T-helper 2 cell treated with Interferon-gamma antibody and Interleukin-4, amounts not matched to agents 5 μg/mL and 100 μg/mL, for 36 hours (primary cell): ENCODE measurements at regions not wholly inside any gene's neighbourhood (a gene's known extent, or its start where the extent isn't known, plus 50 kb on each side); places are given as distances from the start of the nearest gene placed in this dataset.
"Not testable (repeated sequence)": the region's sequence is repeated elsewhere in the genome, so short reads cannot be mapped to it uniquely, and the experiment has no call there.

Experiments
- DNase-seq: peaks from one replicate; pipeline ENCODE4 v3.0.0; 2021; ENCODE audit warnings: low spot score
- H3K27ac Mint-ChIP-seq: one replicate; pipeline ENCODE4 v1.8.0; 2021; ENCODE audit warnings: mild to moderate bottlenecking, mixed read lengths
- H3K27me3 Mint-ChIP-seq: one replicate; pipeline ENCODE4 v1.8.0; 2021; ENCODE audit warnings: low read depth, mixed read lengths
- H3K36me3 Mint-ChIP-seq: one replicate; pipeline ENCODE4 v1.8.0; 2021; ENCODE audit warnings: low read depth, mixed read lengths
- H3K4me1 Mint-ChIP-seq: one replicate; pipeline ENCODE4 v1.8.0; 2021; ENCODE audit warnings: low read depth, mixed read lengths
- H3K4me3 Mint-ChIP-seq: one replicate; pipeline ENCODE4 v1.8.0; 2022; ENCODE audit warnings: mild to moderate bottlenecking, moderate library complexity, mixed read lengths
- H3K9me3 Mint-ChIP-seq: one replicate; pipeline ENCODE4 v1.8.0; 2021; ENCODE audit warnings: mixed read lengths

GRCh38 chr2:118430510-118431164 is 342.4 kb downstream of the INSIG2 start:
- no peaks in the 10 kb centered on the region for H3K4me1 Mint-ChIP-seq
- no peak overlapping the region for H3K27ac Mint-ChIP-seq
- no peaks in the 10 kb centered on the region for H3K36me3 Mint-ChIP-seq
- no peaks in the 10 kb centered on the region for H3K9me3 Mint-ChIP-seq
- no peak overlapping the region for H3K4me3 Mint-ChIP-seq
- no peak for DNase-seq
- no peaks in the 10 kb centered on the region for H3K27me3 Mint-ChIP-seq

- H3K36me3 Mint-ChIP-seq = no peaks in the 10 kb centered on the region
- no peaks in the 10 kb centered on the region for H3K9me3 Mint-ChIP-seq
- H3K27ac Mint-ChIP-seq = no peak overlapping the region
- H3K4me1 Mint-ChIP-seq = no peaks in the 10 kb centered on the region
- no peaks in the 10 kb centered on the region for H3K27me3 Mint-ChIP-seq
- no peak for DNase-seq
- H3K4me3 Mint-ChIP-seq = no peak overlapping the region
Observed at GRCh38 chr2:118425191-118425590, 336.9 kb downstream of the INSIG2 start.

GRCh38 chr2:118423776-118424175 is 335.5 kb downstream of the INSIG2 start:
- Mint-ChIP-seq H3K4me3 (no peak overlapping the region), H3K36me3 (no peaks in the 10 kb centered on the region), H3K9me3 (no peaks in the 10 kb centered on the region), H3K27ac (no peak overlapping the region), H3K27me3 (peaks cover 2% of the 10 kb centered on the region), H3K4me1 (no peaks in the 10 kb centered on the region)
- no peak for DNase-seq

GRCh38 chr2:118421648-118422047 is 333.4 kb downstream of the INSIG2 start:
- Mint-ChIP-seq H3K4me3 (no peak overlapping the region), H3K9me3 (no peaks in the 10 kb centered on the region), H3K36me3 (no peaks in the 10 kb centered on the region), H3K27me3 (peaks cover 2% of the 10 kb centered on the region), H3K27ac (no peak overlapping the region), H3K4me1 (no peaks in the 10 kb centered on the region)
- DNase-seq = no peak

GRCh38 chr2:118417406-118418120 is 329.3 kb downstream of the INSIG2 start:
- H3K27me3 Mint-ChIP-seq = peaks cover 2% of the 10 kb centered on the region
- H3K4me1 Mint-ChIP-seq = no peaks in the 10 kb centered on the region
- no peaks in the 10 kb centered on the region for H3K36me3 Mint-ChIP-seq
- H3K27ac Mint-ChIP-seq = no peak overlapping the region
- H3K4me3 Mint-ChIP-seq = no peak overlapping the region
- H3K9me3 Mint-ChIP-seq = no peaks in the 10 kb centered on the region
- DNase-seq = no peak

- H3K27ac Mint-ChIP-seq, H3K36me3 Mint-ChIP-seq, H3K9me3 Mint-ChIP-seq, DNase-seq, H3K4me1 Mint-ChIP-seq, H3K27me3 Mint-ChIP-seq, H3K4me3 Mint-ChIP-seq: not testable (repeated sequence)
Observed at GRCh38 chr2:118415186-118415585, 326.9 kb downstream of the INSIG2 start.

- Mint-ChIP-seq H3K9me3 (no peaks in the 10 kb centered on the region), H3K27me3 (peaks cover 10% of the 10 kb centered on the region), H3K27ac (no peak overlapping the region), H3K4me1 (no peaks in the 10 kb centered on the region), H3K4me3 (no peak overlapping the region), H3K36me3 (no peaks in the 10 kb centered on the region)
- DNase-seq = peak; percentile 5
Observed at GRCh38 chr2:118403658-118404451, 315.6 kb downstream of the INSIG2 start.

GRCh38 chr2:118388771-118389170 is 300.5 kb downstream of the INSIG2 start:
- no peak overlapping the region for H3K4me3 Mint-ChIP-seq
- no peak overlapping the region for H3K27ac Mint-ChIP-seq
- H3K9me3 Mint-ChIP-seq = no peaks in the 10 kb centered on the region
- H3K36me3 Mint-ChIP-seq = no peaks in the 10 kb centered on the region
- H3K4me1 Mint-ChIP-seq = no peaks in the 10 kb centered on the region
- no peak for DNase-seq
- no peaks in the 10 kb centered on the region for H3K27me3 Mint-ChIP-seq

- Mint-ChIP-seq H3K4me3 (no peak overlapping the region), H3K27ac (no peak overlapping the region), H3K36me3 (no peaks in the 10 kb centered on the region), H3K27me3 (no peaks in the 10 kb centered on the region), H3K9me3 (no peaks in the 10 kb centered on the region), H3K4me1 (no peaks in the 10 kb centered on the region)
- no peak for DNase-seq
Observed at GRCh38 chr2:118387509-118387908, 299.2 kb downstream of the INSIG2 start.

GRCh38 chr2:118386641-118387302 is 298.5 kb downstream of the INSIG2 start:
- no peak overlapping the region for H3K4me3 Mint-ChIP-seq
- H3K27me3 Mint-ChIP-seq = no peaks in the 10 kb centered on the region
- H3K27ac Mint-ChIP-seq = no peak overlapping the region
- H3K4me1 Mint-ChIP-seq = no peaks in the 10 kb centered on the region
- no peaks in the 10 kb centered on the region for H3K9me3 Mint-ChIP-seq
- H3K36me3 Mint-ChIP-seq = no peaks in the 10 kb centered on the region
- no peak for DNase-seq

GRCh38 chr2:118380915-118381653 is 292.8 kb downstream of the INSIG2 start:
- no peak for DNase-seq
- Mint-ChIP-seq H3K4me1 (no peaks in the 10 kb centered on the region), H3K9me3 (no peaks in the 10 kb centered on the region), H3K4me3 (no peak overlapping the region), H3K27me3 (peaks cover 3% of the 10 kb centered on the region), H3K36me3 (no peaks in the 10 kb centered on the region), H3K27ac (no peak overlapping the region)

- Mint-ChIP-seq H3K36me3 (no peaks in the 10 kb centered on the region), H3K27ac (no peak overlapping the region), H3K4me1 (no peaks in the 10 kb centered on the region), H3K4me3 (no peak overlapping the region), H3K9me3 (no peaks in the 10 kb centered on the region), H3K27me3 (peaks cover 3% of the 10 kb centered on the region)
- no peak for DNase-seq
Observed at GRCh38 chr2:118375907-118376485, 287.7 kb downstream of the INSIG2 start.
